ENCODE measurements at regions not wholly inside any gene's neighbourhood (a gene's known extent, or its start where the extent isn't known, plus 50 kb on each side); places are given as distances from the start of the nearest gene placed in this dataset.

DNA sequence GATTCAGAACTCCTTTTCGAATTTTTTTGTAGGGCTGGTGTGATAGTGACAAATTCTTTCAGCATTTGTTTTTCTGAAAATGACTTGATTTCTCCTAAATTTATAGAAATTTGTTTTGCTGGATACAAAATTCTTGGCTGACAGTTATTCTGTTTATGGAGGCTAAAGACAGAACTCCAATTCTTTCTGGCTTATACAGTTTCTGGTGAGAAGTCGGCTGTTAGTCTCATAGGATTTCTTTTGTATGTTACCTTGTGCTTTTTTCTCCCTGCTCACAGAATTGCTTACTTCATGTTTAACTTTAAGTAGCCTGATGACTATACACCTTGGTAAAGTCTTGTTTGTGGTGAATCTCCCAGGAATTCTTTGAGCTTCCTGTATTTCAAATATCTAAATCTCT, 1264.6 kb downstream of the NSUN3 start:
- Histone ChIP-seq H3K9ac (ENCODE audit: insufficient read depth in 1 of 2, low read length in 2 of 2) (no peak overlapping the region), H3K27ac (ENCODE audit: low read depth in 1 of 2, low read length in 1 of 2) (no peak overlapping the region), H3K9me3 (ENCODE audit: control insufficient read depth in 4 of 4, insufficient read depth in 3 of 4, low read length in 3 of 4) (peaks cover 0 to 2% (median under 1%) of the 10 kb centered on the region in 4 donors), H3K36me3 (ENCODE audit: control insufficient read depth in 4 of 4, insufficient read depth in 4 of 4, low read length in 4 of 4) (no peaks in the 10 kb centered on the region), H3K4me3 (no peak overlapping the region), H3K27me3 (ENCODE audit: control insufficient read depth in 3 of 3, insufficient read depth in 3 of 3, low read length in 2 of 3) (no peaks in the 10 kb centered on the region), H3K4me1 (ENCODE audit: control insufficient read depth in 5 of 5, insufficient read depth in 5 of 5, low read length in 5 of 5) (no peaks in the 10 kb centered on the region)
- no peak for DNase-seq
- TF ChIP-seq, protein P1, sequence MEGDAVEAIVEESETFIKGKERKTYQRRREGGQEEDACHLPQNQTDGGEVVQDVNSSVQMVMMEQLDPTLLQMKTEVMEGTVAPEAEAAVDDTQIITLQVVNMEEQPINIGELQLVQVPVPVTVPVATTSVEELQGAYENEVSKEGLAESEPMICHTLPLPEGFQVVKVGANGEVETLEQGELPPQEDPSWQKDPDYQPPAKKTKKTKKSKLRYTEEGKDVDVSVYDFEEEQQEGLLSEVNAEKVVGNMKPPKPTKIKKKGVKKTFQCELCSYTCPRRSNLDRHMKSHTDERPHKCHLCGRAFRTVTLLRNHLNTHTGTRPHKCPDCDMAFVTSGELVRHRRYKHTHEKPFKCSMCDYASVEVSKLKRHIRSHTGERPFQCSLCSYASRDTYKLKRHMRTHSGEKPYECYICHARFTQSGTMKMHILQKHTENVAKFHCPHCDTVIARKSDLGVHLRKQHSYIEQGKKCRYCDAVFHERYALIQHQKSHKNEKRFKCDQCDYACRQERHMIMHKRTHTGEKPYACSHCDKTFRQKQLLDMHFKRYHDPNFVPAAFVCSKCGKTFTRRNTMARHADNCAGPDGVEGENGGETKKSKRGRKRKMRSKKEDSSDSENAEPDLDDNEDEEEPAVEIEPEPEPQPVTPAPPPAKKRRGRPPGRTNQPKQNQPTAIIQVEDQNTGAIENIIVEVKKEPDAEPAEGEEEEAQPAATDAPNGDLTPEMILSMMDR (IDR thresholded peaks at IDR 0.05; ENCODE audit: control extremely low read depth, extremely low read depth), result no peak
- ATAC-seq (ENCODE audit: insufficient read depth, low FRiP score), result no peak
- WGBS, 2 donors, result 80 to 86% methylated on average over 2 of the region's 2 CpGs

DNA sequence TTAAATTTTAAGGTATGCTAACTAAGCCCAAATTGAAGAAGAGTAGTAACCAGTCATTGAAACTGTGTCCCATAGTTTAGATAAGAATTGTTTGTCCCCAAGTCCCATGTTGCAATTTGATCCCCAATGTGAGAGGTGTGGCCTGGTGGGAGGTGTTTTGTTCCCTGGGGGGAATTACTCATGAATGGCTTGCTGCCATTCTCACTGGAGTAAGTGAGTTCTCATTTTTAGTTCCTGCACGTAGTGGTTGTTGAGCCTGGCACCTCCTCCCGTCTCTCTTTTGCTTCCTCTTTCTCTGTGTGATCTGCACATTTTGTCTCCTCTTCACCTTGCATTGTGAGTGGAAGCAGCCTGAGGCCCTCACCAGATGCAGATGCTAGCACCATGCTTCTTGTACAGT, 1271.0 kb downstream of the NSUN3 start:
- H3K36me3 ChIP-seq (ENCODE audit: control insufficient read depth in 4 of 4, insufficient read depth in 4 of 4, low read length in 4 of 4), result no peaks in the 10 kb centered on the region
- H3K9me3 ChIP-seq (ENCODE audit: control insufficient read depth in 4 of 4, insufficient read depth in 3 of 4, low read length in 3 of 4), result peaks cover 0 to 1% (median 0%) of the 10 kb centered on the region in 4 donors
- no peaks in the 10 kb centered on the region for H3K27me3 ChIP-seq (ENCODE audit: control insufficient read depth in 3 of 3, insufficient read depth in 3 of 3, low read length in 2 of 3)
- no peak overlapping the region for H3K4me3 ChIP-seq
- 38 to 52% methylated on average over 2 of the region's 2 CpGs for WGBS, 2 donors
- no peak for DNase-seq
- no peak for ATAC-seq (ENCODE audit: insufficient read depth, low FRiP score)
- H3K9ac ChIP-seq (ENCODE audit: insufficient read depth in 1 of 2, low read length in 2 of 2), result no peak overlapping the region
- TF ChIP-seq, protein P1 (IDR thresholded peaks at IDR 0.05; ENCODE audit: control extremely low read depth, extremely low read depth), result no peak
- no peak overlapping the region for H3K27ac ChIP-seq (ENCODE audit: low read depth in 1 of 2, low read length in 1 of 2)
- H3K4me1 ChIP-seq (ENCODE audit: control insufficient read depth in 5 of 5, insufficient read depth in 5 of 5, low read length in 5 of 5), result no peaks in the 10 kb centered on the region

DNA sequence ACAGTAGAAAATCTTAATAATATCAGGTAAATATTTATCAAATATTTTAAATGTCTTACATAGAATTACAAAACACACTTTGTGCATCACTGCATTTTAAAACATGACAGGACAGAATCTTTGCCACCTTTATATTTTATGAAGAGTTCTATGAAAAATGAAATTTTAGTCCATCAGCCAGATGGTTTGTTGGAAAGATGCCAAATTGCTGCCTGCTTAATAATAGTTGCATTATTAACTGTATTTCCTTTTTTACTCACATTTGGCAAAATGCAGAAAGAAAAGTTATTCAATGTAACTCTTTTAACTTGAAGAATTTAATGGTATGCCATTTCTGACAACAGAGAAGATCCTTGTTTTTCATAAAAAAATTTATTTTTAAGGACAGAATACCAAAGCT, 1271.6 kb downstream of the NSUN3 start:
- H3K27ac ChIP-seq (ENCODE audit: low read depth in 1 of 2, low read length in 1 of 2), result no peak overlapping the region
- no peak overlapping the region for H3K4me3 ChIP-seq
- no peak for ATAC-seq (ENCODE audit: insufficient read depth, low FRiP score)
- H3K4me1 ChIP-seq (ENCODE audit: control insufficient read depth in 5 of 5, insufficient read depth in 5 of 5, low read length in 5 of 5), result no peaks in the 10 kb centered on the region
- no peaks in the 10 kb centered on the region for H3K9me3 ChIP-seq (ENCODE audit: control insufficient read depth in 4 of 4, insufficient read depth in 3 of 4, low read length in 3 of 4)
- no peaks in the 10 kb centered on the region for H3K27me3 ChIP-seq (ENCODE audit: control insufficient read depth in 3 of 3, insufficient read depth in 3 of 3, low read length in 2 of 3)
- DNase-seq, result peak in 1 of 3 donors; percentile 3
- no peak overlapping the region for H3K9ac ChIP-seq (ENCODE audit: insufficient read depth in 1 of 2, low read length in 2 of 2)
- TF ChIP-seq, protein P1 (IDR thresholded peaks at IDR 0.05; ENCODE audit: control extremely low read depth, extremely low read depth), result no peak
- no peaks in the 10 kb centered on the region for H3K36me3 ChIP-seq (ENCODE audit: control insufficient read depth in 4 of 4, insufficient read depth in 4 of 4, low read length in 4 of 4)

DNA sequence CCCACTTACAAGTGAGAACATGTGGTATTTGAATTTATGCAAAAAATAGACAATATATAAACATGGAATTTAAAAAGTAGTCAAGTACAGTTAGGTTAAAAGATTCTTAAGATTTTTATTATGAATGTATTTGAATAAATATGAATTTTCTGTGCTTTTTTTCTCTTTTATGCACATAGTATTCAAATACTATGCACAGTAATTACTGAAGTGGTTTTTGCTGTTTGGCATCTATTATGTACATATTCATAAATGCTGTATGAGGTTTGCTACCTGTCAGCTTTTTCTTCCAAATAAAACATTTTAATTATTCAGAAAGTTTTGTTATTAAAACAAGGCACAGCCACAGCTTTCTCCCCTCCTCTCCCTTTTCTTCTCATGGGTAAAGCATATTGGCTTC, 1272.7 kb downstream of the NSUN3 start:
- DNase-seq (no peak), ATAC-seq (ENCODE audit: insufficient read depth, low FRiP score) (no peak)
- H3K27ac ChIP-seq (ENCODE audit: low read depth in 1 of 2, low read length in 1 of 2), result no peak overlapping the region
- H3K4me3 ChIP-seq, result no peak overlapping the region
- no peaks in the 10 kb centered on the region for H3K9me3 ChIP-seq (ENCODE audit: control insufficient read depth in 4 of 4, insufficient read depth in 3 of 4, low read length in 3 of 4)
- H3K9ac ChIP-seq (ENCODE audit: insufficient read depth in 1 of 2, low read length in 2 of 2), result no peak overlapping the region
- H3K27me3 ChIP-seq (ENCODE audit: control insufficient read depth in 3 of 3, insufficient read depth in 3 of 3, low read length in 2 of 3), result no peaks in the 10 kb centered on the region
- TF ChIP-seq, protein P1 (IDR thresholded peaks at IDR 0.05; ENCODE audit: control extremely low read depth, extremely low read depth), result no peak
- H3K4me1 ChIP-seq (ENCODE audit: control insufficient read depth in 5 of 5, insufficient read depth in 5 of 5, low read length in 5 of 5), result no peaks in the 10 kb centered on the region
- no peaks in the 10 kb centered on the region for H3K36me3 ChIP-seq (ENCODE audit: control insufficient read depth in 4 of 4, insufficient read depth in 4 of 4, low read length in 4 of 4)
